Activated T-cell treated with anti-CD3 and anti-CD28 coated beads, Interleukin-2, amount 50 U/mL, for 48 hours (primary cell): ENCODE measurements at regions not wholly inside any gene's neighbourhood (a gene's known extent, or its start where the extent isn't known, plus 50 kb on each side); places are given as distances from the start of the nearest gene placed in this dataset.
"Not testable (repeated sequence)": the region's sequence is repeated elsewhere in the genome, so short reads cannot be mapped to it uniquely, and the experiment has no call there.

Source experiments
- DNase-seq, 2 experiments: peaks; one replicate each; pipeline ENCODE4 v3.0.0-alpha.2; 2020

- DNase-seq, result peak; percentile 92 to 93
Observed at GRCh38 chr2:44087036-44087713, 81.5 kb upstream of the PPM1B start.

GRCh38 chr2:44087714-44088092 is 81.0 kb upstream of the PPM1B start:
- DNase-seq, result no peak

- not testable (repeated sequence) for DNase-seq
Observed at GRCh38 chr2:44092519-44092918, 76.2 kb upstream of the PPM1B start.

- DNase-seq, result no peak
Observed at GRCh38 chr2:44093970-44094369, 74.7 kb upstream of the PPM1B start.

GRCh38 chr2:44097322-44097907 is 71.3 kb upstream of the PPM1B start:
- no peak for DNase-seq

- DNase-seq, result no peak
Observed at GRCh38 chr2:44098050-44098449, 70.6 kb upstream of the PPM1B start.

- no peak for DNase-seq
Observed at GRCh38 chr2:44098891-44099290, 69.8 kb upstream of the PPM1B start.

- DNase-seq, result no peak
Observed at GRCh38 chr2:44100351-44100750, 68.3 kb upstream of the PPM1B start.

- DNase-seq, result no peak
Observed at GRCh38 chr2:44101246-44101645, 67.4 kb upstream of the PPM1B start.

GRCh38 chr2:44102790-44103562 is 65.7 kb upstream of the PPM1B start:
- no peak for DNase-seq

- DNase-seq, result no peak
Observed at GRCh38 chr2:44103639-44104038, 65.0 kb upstream of the PPM1B start.

GRCh38 chr2:44104855-44105271 is 63.8 kb upstream of the PPM1B start:
- DNase-seq, result no peak

GRCh38 chr2:44106509-44106908 is 62.2 kb upstream of the PPM1B start:
- not testable (repeated sequence) for DNase-seq

GRCh38 chr2:44107086-44107740 is 61.5 kb upstream of the PPM1B start:
- no peak for DNase-seq

GRCh38 chr2:44107974-44108373 is 60.7 kb upstream of the PPM1B start:
- no peak for DNase-seq

- no peak for DNase-seq
Observed at GRCh38 chr2:44109166-44109565, 59.5 kb upstream of the PPM1B start.

GRCh38 chr2:44110444-44110843 is 58.2 kb upstream of the PPM1B start:
- DNase-seq, result no peak

GRCh38 chr2:44112096-44112495 is 56.6 kb upstream of the PPM1B start:
- no peak for DNase-seq

GRCh38 chr2:44116319-44116718 is 52.4 kb upstream of the PPM1B start:
- no peak for DNase-seq

- peak; percentile 57 to 63 for DNase-seq
Observed at GRCh38 chr2:44118257-44118656, 50.4 kb upstream of the PPM1B start.
